ENCODE measurements at regions not wholly inside any gene's neighbourhood (a gene's known extent, or its start where the extent isn't known, plus 50 kb on each side); places are given as distances from the start of the nearest gene placed in this dataset.

DNA sequence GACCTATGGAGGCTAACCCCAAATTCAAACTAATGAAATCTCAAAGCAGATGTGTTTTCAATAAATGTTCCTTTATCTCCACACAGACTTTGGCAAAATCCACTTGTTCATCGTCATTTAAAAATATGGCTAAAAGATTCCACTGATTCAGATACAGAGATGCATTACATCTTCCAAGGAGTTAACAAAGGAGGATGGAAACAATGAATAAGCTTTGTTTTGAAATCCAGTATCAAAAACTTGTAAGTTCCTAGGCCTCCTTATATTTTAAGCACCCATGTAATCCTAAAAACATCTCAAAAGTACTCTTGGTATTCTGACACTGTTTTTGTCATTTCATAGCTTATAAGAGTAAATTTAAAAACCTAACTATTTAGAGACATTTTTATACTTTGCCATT is 345.6 kb upstream of the ACTBL2 start:
- no peak for DNase-seq (ENCODE audit: low read depth)
- Histone ChIP-seq H3K27me3 (ENCODE audit: control insufficient read depth, insufficient read depth, low read length) (no peaks in the 10 kb centered on the region), H3K36me3 (ENCODE audit: control insufficient read depth, insufficient read depth, low read length) (no peaks in the 10 kb centered on the region), H3K4me3 (ENCODE audit: low read depth, low read length) (no peak overlapping the region)
- TF ChIP-seq, protein P1, sequence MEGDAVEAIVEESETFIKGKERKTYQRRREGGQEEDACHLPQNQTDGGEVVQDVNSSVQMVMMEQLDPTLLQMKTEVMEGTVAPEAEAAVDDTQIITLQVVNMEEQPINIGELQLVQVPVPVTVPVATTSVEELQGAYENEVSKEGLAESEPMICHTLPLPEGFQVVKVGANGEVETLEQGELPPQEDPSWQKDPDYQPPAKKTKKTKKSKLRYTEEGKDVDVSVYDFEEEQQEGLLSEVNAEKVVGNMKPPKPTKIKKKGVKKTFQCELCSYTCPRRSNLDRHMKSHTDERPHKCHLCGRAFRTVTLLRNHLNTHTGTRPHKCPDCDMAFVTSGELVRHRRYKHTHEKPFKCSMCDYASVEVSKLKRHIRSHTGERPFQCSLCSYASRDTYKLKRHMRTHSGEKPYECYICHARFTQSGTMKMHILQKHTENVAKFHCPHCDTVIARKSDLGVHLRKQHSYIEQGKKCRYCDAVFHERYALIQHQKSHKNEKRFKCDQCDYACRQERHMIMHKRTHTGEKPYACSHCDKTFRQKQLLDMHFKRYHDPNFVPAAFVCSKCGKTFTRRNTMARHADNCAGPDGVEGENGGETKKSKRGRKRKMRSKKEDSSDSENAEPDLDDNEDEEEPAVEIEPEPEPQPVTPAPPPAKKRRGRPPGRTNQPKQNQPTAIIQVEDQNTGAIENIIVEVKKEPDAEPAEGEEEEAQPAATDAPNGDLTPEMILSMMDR (IDR thresholded peaks at IDR 0.05; ENCODE audit: insufficient read depth, low read length, poor library complexity, severe bottlenecking): no peak

DNA sequence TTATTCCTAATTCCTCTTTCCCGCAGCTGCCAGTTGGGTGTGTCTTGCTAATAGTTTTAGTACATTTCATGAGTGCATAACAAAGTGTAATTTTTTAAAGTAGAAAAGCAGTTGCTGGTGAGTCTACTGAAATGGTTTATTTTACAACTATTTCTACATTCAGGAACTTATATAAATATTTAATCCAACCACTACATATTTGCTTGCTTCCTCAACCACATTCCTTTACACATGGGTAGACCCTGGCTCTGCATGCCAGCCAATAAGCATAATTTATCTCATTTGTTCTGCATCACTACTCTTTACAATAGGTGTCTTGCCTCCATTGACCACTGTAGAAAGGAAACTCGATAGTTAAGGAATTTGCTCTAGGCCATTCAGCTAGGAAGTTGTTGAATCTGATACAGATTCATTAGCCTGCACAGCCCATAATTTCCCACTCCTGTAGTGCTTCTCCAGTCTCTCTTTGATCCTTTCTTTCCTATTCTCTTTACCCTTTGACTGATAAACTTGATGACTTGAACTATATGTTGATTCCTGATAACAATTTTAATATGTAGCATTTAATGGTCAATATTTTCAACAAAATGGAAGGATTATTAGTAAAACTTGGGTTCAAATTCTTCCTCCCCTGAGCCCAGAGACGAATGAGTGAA is 342.5 kb upstream of the ACTBL2 start:
- H3K27me3 ChIP-seq (ENCODE audit: control insufficient read depth, insufficient read depth, low read length): no peaks in the 10 kb centered on the region
- DNase-seq (ENCODE audit: low read depth): peak; percentile 98
- no peak overlapping the region for H3K4me3 ChIP-seq (ENCODE audit: low read depth, low read length)
- TF ChIP-seq, protein P1 (IDR thresholded peaks at IDR 0.05; ENCODE audit: insufficient read depth, low read length, poor library complexity, severe bottlenecking): no peak
- no peaks in the 10 kb centered on the region for H3K36me3 ChIP-seq (ENCODE audit: control insufficient read depth, insufficient read depth, low read length)

DNA sequence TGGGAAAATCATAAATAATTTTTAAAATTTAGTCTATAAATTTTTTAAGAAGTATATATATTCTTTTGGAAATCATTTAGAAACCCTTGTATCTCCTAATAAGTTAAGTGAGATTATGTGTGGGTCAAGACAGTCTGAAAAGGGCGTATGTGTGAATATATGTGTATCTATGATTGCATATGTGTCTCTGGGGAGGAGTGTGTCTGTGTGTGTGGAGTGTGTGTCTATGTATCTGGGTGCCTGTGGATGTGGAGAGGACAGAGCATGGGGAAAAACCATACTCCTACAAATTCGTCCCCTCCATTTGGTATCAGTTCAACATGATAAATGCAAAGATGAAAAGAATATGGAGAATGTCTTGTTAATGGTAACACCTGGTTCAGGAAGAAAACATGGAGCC is 342.0 kb upstream of the ACTBL2 start:
- no peak for DNase-seq (ENCODE audit: low read depth)
- H3K4me3 ChIP-seq (ENCODE audit: low read depth, low read length): no peak overlapping the region

DNA sequence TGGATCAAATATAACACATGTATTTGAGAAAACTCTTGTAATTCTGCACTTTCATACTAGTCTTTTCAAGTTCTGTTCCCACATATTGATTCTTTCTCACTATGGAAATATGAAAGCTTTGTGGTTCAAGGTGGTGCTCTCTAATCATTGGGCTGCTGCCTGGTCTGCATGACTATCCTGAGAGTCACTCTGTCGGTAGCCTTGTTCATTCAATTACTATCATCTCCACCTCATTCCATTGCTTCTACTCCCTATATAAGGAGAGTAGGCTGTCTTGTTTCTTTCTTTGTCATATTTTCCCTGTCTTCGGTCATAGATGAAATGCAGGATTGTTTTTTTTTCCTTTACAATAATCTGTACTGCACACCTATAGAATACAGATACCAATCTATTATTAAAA is 341.4 kb upstream of the ACTBL2 start:
- TF ChIP-seq, protein P1 (IDR thresholded peaks at IDR 0.05; ENCODE audit: insufficient read depth, low read length, poor library complexity, severe bottlenecking): no peak
- peak; percentile 77 for DNase-seq (ENCODE audit: low read depth)
- H3K36me3 ChIP-seq (ENCODE audit: control insufficient read depth, insufficient read depth, low read length): no peaks in the 10 kb centered on the region
- no peaks in the 10 kb centered on the region for H3K27me3 ChIP-seq (ENCODE audit: control insufficient read depth, insufficient read depth, low read length)
- no peak overlapping the region for H3K4me3 ChIP-seq (ENCODE audit: low read depth, low read length)

More for the DNA sequence above, 342.0 kb upstream of the ACTBL2 start:
- TF ChIP-seq, protein P1 (IDR thresholded peaks at IDR 0.05; ENCODE audit: insufficient read depth, low read length, poor library complexity, severe bottlenecking): no peak
- H3K27me3 ChIP-seq (ENCODE audit: control insufficient read depth, insufficient read depth, low read length): no peaks in the 10 kb centered on the region
- H3K36me3 ChIP-seq (ENCODE audit: control insufficient read depth, insufficient read depth, low read length): no peaks in the 10 kb centered on the region

DNA sequence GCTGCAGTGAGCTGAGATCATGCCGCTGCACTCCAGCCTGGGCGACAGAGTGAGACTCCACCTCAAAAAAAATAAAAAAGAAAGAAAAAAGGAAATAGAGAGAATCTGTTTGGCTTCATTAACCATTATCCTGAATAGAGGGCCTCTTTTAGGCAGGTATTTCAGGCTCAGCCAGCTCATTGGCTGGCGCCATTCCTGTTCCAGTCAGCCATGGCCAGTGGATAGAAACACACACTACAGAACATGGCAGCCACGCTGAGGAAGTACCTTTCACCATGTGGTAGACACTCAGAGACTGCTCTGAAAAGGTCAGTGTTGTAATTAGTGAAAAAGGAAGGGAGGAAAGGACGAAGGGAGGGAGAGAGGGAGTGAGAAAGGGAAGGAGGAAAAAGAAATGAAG is 340.0 kb upstream of the ACTBL2 start:
- H3K27me3 ChIP-seq (ENCODE audit: control insufficient read depth, insufficient read depth, low read length): no peaks in the 10 kb centered on the region
- TF ChIP-seq, protein P1 (IDR thresholded peaks at IDR 0.05; ENCODE audit: insufficient read depth, low read length, poor library complexity, severe bottlenecking): no peak

DNA sequence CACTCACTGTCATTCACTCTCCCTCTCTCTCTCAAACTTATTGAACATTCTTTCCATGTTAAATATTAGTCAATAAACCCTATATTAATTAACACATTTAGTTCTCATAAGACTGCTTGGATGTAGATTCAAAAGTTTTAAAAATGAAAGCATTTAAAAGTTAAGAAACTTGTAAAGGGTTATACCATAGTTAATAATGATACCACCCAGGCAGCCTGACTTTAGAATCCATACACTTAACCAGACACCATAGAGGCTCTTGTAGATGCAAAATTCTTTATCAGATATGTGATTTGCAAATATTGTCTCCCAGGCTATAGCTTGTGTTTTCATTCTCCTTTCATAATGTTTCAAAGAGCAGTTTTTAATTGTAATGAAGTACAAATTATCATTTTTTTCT is 335.8 kb upstream of the ACTBL2 start:
- Histone ChIP-seq H3K27me3 (ENCODE audit: control insufficient read depth, insufficient read depth, low read length) (no peaks in the 10 kb centered on the region), H3K36me3 (ENCODE audit: control insufficient read depth, insufficient read depth, low read length) (no peaks in the 10 kb centered on the region), H3K4me3 (ENCODE audit: low read depth, low read length) (no peak overlapping the region)
- TF ChIP-seq, protein P1 (IDR thresholded peaks at IDR 0.05; ENCODE audit: insufficient read depth, low read length, poor library complexity, severe bottlenecking): no peak
- DNase-seq (ENCODE audit: low read depth): no peak

More for the DNA sequence above, 340.0 kb upstream of the ACTBL2 start:
- no peak overlapping the region for H3K4me3 ChIP-seq (ENCODE audit: low read depth, low read length)
- no peaks in the 10 kb centered on the region for H3K36me3 ChIP-seq (ENCODE audit: control insufficient read depth, insufficient read depth, low read length)
- DNase-seq (ENCODE audit: low read depth): no peak
